T47D (cell line): ENCODE measurements at regions not wholly inside any gene's neighbourhood (a gene's known extent, or its start where the extent isn't known, plus 50 kb on each side); places are given as distances from the start of the nearest gene placed in this dataset.
"Not testable (repeated sequence)": the region's sequence is repeated elsewhere in the genome, so short reads cannot be mapped to it uniquely, and the experiment has no call there.

Experiments used
- DNase-seq, 2 experiments: peaks; one replicate each; pipeline versions ENCODE4 v3.0.0 to v3.0.0-alpha.2; 2011 to 2012; ENCODE audit warnings: low read depth in 1 of 2, low spot score in 1 of 2
- JUND ChIP-seq: IDR thresholded peaks from 2 replicates; pipeline ENCODE4 v1.6.1; 2012; ENCODE audit warnings: low read depth
- in situ Hi-C: cut with HindIII; loops from 2 replicates; pipeline ENCODE4 v1.10.0; 2016; ENCODE audit warnings: low sequenced_read_pairs, low pct_unique_long_range_greater_than_20kb

- in situ Hi-C loops: no loop called here
- no peak for DNase-seq
- TF ChIP-seq JUND: no peak
Measured at GRCh38 chr12:13924286-13924685, 57.1 kb downstream of the GRIN2B start.

- TF ChIP-seq JUND: no peak
- in situ Hi-C loops: no loop called here
- DNase-seq: no peak
Measured at GRCh38 chr12:13918897-13919296, 62.5 kb downstream of the GRIN2B start.

- DNase-seq: no peak
- in situ Hi-C loops: no loop called here
- no peak for TF ChIP-seq JUND
Measured at GRCh38 chr12:13915096-13915495, 66.3 kb downstream of the GRIN2B start.

- in situ Hi-C loops: no loop called here
- no peak for DNase-seq
- no peak for TF ChIP-seq JUND
Measured at GRCh38 chr12:13913371-13913770, 68.0 kb downstream of the GRIN2B start.

- no peak for TF ChIP-seq JUND
- DNase-seq: no peak
- in situ Hi-C loops: no loop called here
Measured at GRCh38 chr12:13911756-13912554, 69.4 kb downstream of the GRIN2B start.

- DNase-seq: no peak
- no peak for TF ChIP-seq JUND
- in situ Hi-C loops: no loop called here
Measured at GRCh38 chr12:13905794-13906193, 75.6 kb downstream of the GRIN2B start.

GRCh38 chr12:13900718-13901117 is 80.7 kb downstream of the GRIN2B start:
- DNase-seq: no peak
- no peak for TF ChIP-seq JUND
- in situ Hi-C loops: no loop called here

GRCh38 chr12:13898387-13898786 is 83.0 kb downstream of the GRIN2B start:
- DNase-seq, in situ Hi-C loops: not testable (repeated sequence)

GRCh38 chr12:13897811-13898210 is 83.6 kb downstream of the GRIN2B start:
- DNase-seq: no peak
- no peak for TF ChIP-seq JUND
- in situ Hi-C loops: no loop called here

GRCh38 chr12:13896063-13896626 is 85.3 kb downstream of the GRIN2B start:
- DNase-seq: no peak
- TF ChIP-seq JUND: no peak
- in situ Hi-C loops: no loop called here

- no peak for TF ChIP-seq JUND
- no peak for DNase-seq
- in situ Hi-C loops: no loop called here
Measured at GRCh38 chr12:13891902-13892301, 89.5 kb downstream of the GRIN2B start.

GRCh38 chr12:13890943-13891342 is 90.5 kb downstream of the GRIN2B start:
- no peak for TF ChIP-seq JUND
- no peak for DNase-seq
- in situ Hi-C loops: no loop called here

GRCh38 chr12:13887779-13888388 is 93.5 kb downstream of the GRIN2B start:
- no peak for DNase-seq
- in situ Hi-C loops: no loop called here
- no peak for TF ChIP-seq JUND
